Mesenchymal stem cell (in vitro differentiated cells and primary cell): ENCODE measurements at regions not wholly inside any gene's neighbourhood (a gene's known extent, or its start where the extent isn't known, plus 50 kb on each side); places are given as distances from the start of the nearest gene placed in this dataset.

Experiments
- DNase-seq: peaks from one replicate; pipeline ENCODE4 v3.0.0-alpha.2; 2013
- H2AFZ ChIP-seq: one replicate; pipeline ENCODE4 v1.6.1; 2013; ENCODE audit warnings: low read depth, mild to moderate bottlenecking, control low read depth, inconsistent platforms, low read length, moderate library complexity
- H2AK5ac ChIP-seq: 2 replicates; pipeline ENCODE4 v1.6.1; 2013; ENCODE audit warnings: low read length, moderate library complexity, mild to moderate bottlenecking, inconsistent platforms; ENCODE audit not compliant: severe bottlenecking
- H2BK120ac ChIP-seq: one replicate; pipeline ENCODE4 v1.6.1; 2013; ENCODE audit warnings: low read depth, mild to moderate bottlenecking, inconsistent platforms, low read length, moderate library complexity
- H2BK12ac ChIP-seq, 2 experiments: one replicate each; pipeline ENCODE4 v1.6.1; 2013; ENCODE audit warnings: inconsistent platforms in 2 of 2, low read length in 2 of 2, mild to moderate bottlenecking in 2 of 2, moderate library complexity in 2 of 2, control low read depth in 1 of 2
- H2BK15ac ChIP-seq: one replicate; pipeline ENCODE4 v1.6.1; 2013; ENCODE audit warnings: mild to moderate bottlenecking, low read depth, inconsistent platforms; ENCODE audit not compliant: poor library complexity, severe bottlenecking
- H2BK5ac ChIP-seq: 2 replicates; pipeline ENCODE4 v1.6.1; 2013; ENCODE audit warnings: low read depth, mild to moderate bottlenecking, low read length, control low read depth, inconsistent platforms; ENCODE audit not compliant: poor library complexity, severe bottlenecking
- H3K14ac ChIP-seq, 2 experiments: one replicate each; pipeline ENCODE4 v1.6.1; 2013; ENCODE audit warnings: inconsistent platforms in 2 of 2, low read length in 2 of 2, control low read depth in 1 of 2, mild to moderate bottlenecking in 1 of 2, moderate library complexity in 1 of 2
- H3K18ac ChIP-seq, 2 experiments: one replicate each; pipeline ENCODE4 v1.6.1; 2013; ENCODE audit warnings: inconsistent platforms in 2 of 2, low read length in 2 of 2, control low read depth in 1 of 2, low read depth in 1 of 2, mild to moderate bottlenecking in 1 of 2
- H3K23ac ChIP-seq, 2 experiments: one replicate each; pipeline ENCODE4 v1.6.1; 2013; ENCODE audit warnings: inconsistent platforms in 2 of 2, low read length in 2 of 2, mild to moderate bottlenecking in 2 of 2, moderate library complexity in 2 of 2, control low read depth in 1 of 2
- H3K27ac ChIP-seq: 2 replicates; pipeline ENCODE4 v1.5.1; 2013; ENCODE audit warnings: mild to moderate bottlenecking, moderate library complexity, low read length, control low read depth, inconsistent platforms; ENCODE audit not compliant: poor library complexity, severe bottlenecking
- H3K27me3 ChIP-seq, 2 experiments: 2 replicates each; pipeline versions ENCODE4 v1.6.1 to v1.7.0; 2013; ENCODE audit warnings: low read length in 2 of 2, mild to moderate bottlenecking in 2 of 2, moderate library complexity in 2 of 2, control low read depth in 1 of 2, inconsistent platforms in 1 of 2; ENCODE audit not compliant: control insufficient read depth in 1 of 2, insufficient read depth in 1 of 2
- H3K36me3 ChIP-seq, 2 experiments: 2 replicates each; pipeline versions ENCODE4 v1.6.1 to v1.7.0; 2013; ENCODE audit warnings: low read length in 2 of 2, control low read depth in 1 of 2, inconsistent platforms in 1 of 2, low read depth in 1 of 2, mild to moderate bottlenecking in 1 of 2; ENCODE audit not compliant: insufficient read depth in 2 of 2, control insufficient read depth in 1 of 2
- H3K4ac ChIP-seq, 2 experiments: one replicate each; pipeline ENCODE4 v1.6.1; 2013; ENCODE audit warnings: inconsistent platforms in 2 of 2, low read length in 2 of 2, mild to moderate bottlenecking in 2 of 2, moderate library complexity in 2 of 2, control low read depth in 1 of 2, low read depth in 1 of 2
- H3K4me1 ChIP-seq: 2 replicates; pipeline ENCODE4 v1.6.1; 2013; ENCODE audit warnings: low read depth, low read length, control low read depth; ENCODE audit not compliant: control insufficient read depth, insufficient read depth
- H3K4me2 ChIP-seq: 2 replicates; pipeline ENCODE4 v1.6.1; 2013; ENCODE audit warnings: low read length, mild to moderate bottlenecking, inconsistent platforms; ENCODE audit not compliant: poor library complexity, severe bottlenecking
- H3K4me3 ChIP-seq, 2 experiments: 2 replicates each; pipeline versions ENCODE4 v1.5.1 to v1.7.0; 2013; ENCODE audit warnings: low read length in 2 of 2, mild to moderate bottlenecking in 2 of 2, control low read depth in 1 of 2, low read depth in 1 of 2; ENCODE audit not compliant: insufficient read depth in 1 of 2
- H3K79me1 ChIP-seq: replicated peaks from 2 replicates; pipeline ENCODE4 v1.6.1; 2013; ENCODE audit warnings: mild to moderate bottlenecking, control low read depth, low read length, inconsistent platforms; ENCODE audit not compliant: poor library complexity, severe bottlenecking
- H3K9ac ChIP-seq: 2 replicates; pipeline ENCODE4 v1.7.0; 2013; ENCODE audit warnings: mild to moderate bottlenecking, low read length, moderate library complexity
- H3K9me3 ChIP-seq: 2 replicates; pipeline ENCODE4 v1.7.0; 2013; ENCODE audit warnings: mild to moderate bottlenecking, low read length; ENCODE audit not compliant: control insufficient read depth
- H4K8ac ChIP-seq: one replicate; pipeline ENCODE4 v1.6.1; 2013; ENCODE audit warnings: inconsistent platforms, mild to moderate bottlenecking, low read length, moderate library complexity
- H4K91ac ChIP-seq: one replicate; pipeline ENCODE4 v1.6.1; 2013; ENCODE audit warnings: mild to moderate bottlenecking, low read length, inconsistent platforms
- WGBS: methylation state at CpG from one replicate; pipeline ENCODE4 v1.1.7; 2013; ENCODE audit warnings: mixed read lengths; 5-methylcytosine and 5-hydroxymethylcytosine counted together

- Histone ChIP-seq H3K23ac (no peak overlapping the region), H3K27me3 (no peaks in the 10 kb centered on the region), H2BK12ac (no peak overlapping the region), H3K9me3 (peaks cover 7% of the 10 kb centered on the region), H3K4ac (no peak overlapping the region), H4K8ac (no peak overlapping the region), H3K4me2 (no peak overlapping the region), H3K4me1 (no peaks in the 10 kb centered on the region), H3K4me3 (no peak overlapping the region), H3K36me3 (no peaks in the 10 kb centered on the region), H2BK120ac (no peak overlapping the region), H4K91ac (no peak overlapping the region), H2BK5ac (no peak overlapping the region), H3K27ac (no peak overlapping the region), H3K18ac (no peak overlapping the region), H2AFZ (no peak overlapping the region), H3K14ac (no peak overlapping the region), H2BK15ac (no peak overlapping the region), H2AK5ac (no peak overlapping the region), H3K9ac (no peak overlapping the region), H3K79me1 (no peaks in the 10 kb centered on the region)
- no peak for DNase-seq
- WGBS, result 69% methylated on average over 2 of the region's 4 CpGs
Observed at GRCh38 chr2:83786140-83786539, 672.9 kb downstream of the SUCLG1 start.

GRCh38 chr2:83784947-83785346 is 674.1 kb downstream of the SUCLG1 start:
- Histone ChIP-seq H3K27me3 (no peaks in the 10 kb centered on the region), H3K4me3 (no peak overlapping the region), H3K4me2 (no peak overlapping the region), H2AK5ac (no peak overlapping the region), H3K36me3 (no peaks in the 10 kb centered on the region), H2BK12ac (no peak overlapping the region), H3K4ac (no peak overlapping the region), H3K23ac (no peak overlapping the region), H4K91ac (no peak overlapping the region), H3K4me1 (no peaks in the 10 kb centered on the region), H3K9me3 (peaks cover 7% of the 10 kb centered on the region), H3K9ac (no peak overlapping the region), H2BK15ac (no peak overlapping the region), H3K18ac (no peak overlapping the region), H3K79me1 (no peaks in the 10 kb centered on the region), H2BK120ac (no peak overlapping the region), H2BK5ac (no peak overlapping the region), H3K27ac (no peak overlapping the region), H4K8ac (no peak overlapping the region), H2AFZ (no peak overlapping the region), H3K14ac (no peak overlapping the region)
- no peak for DNase-seq
- 64% methylated on average over 1 of the region's 1 CpG for WGBS

GRCh38 chr2:83784315-83784714 is 674.8 kb downstream of the SUCLG1 start:
- Histone ChIP-seq H2BK15ac (no peak overlapping the region), H3K4me1 (no peaks in the 10 kb centered on the region), H3K4me2 (no peak overlapping the region), H2AFZ (no peak overlapping the region), H3K14ac (no peak overlapping the region), H3K9ac (no peak overlapping the region), H2BK12ac (no peak overlapping the region), H3K27me3 (no peaks in the 10 kb centered on the region), H3K4ac (no peak overlapping the region), H3K23ac (no peak overlapping the region), H2BK120ac (no peak overlapping the region), H3K27ac (no peak overlapping the region), H2AK5ac (no peak overlapping the region), H3K4me3 (no peak overlapping the region), H3K36me3 (no peaks in the 10 kb centered on the region), H3K18ac (no peak overlapping the region), H2BK5ac (no peak overlapping the region), H4K91ac (no peak overlapping the region), H3K79me1 (no peaks in the 10 kb centered on the region), H3K9me3 (peaks cover 7% of the 10 kb centered on the region), H4K8ac (no peak overlapping the region)
- DNase-seq, result no peak
- WGBS, result no CpG with 5 or more reads among the region's 2 CpGs

GRCh38 chr2:83782122-83782521 is 677.0 kb downstream of the SUCLG1 start:
- Histone ChIP-seq H2AK5ac (no peak overlapping the region), H3K36me3 (no peaks in the 10 kb centered on the region), H4K91ac (no peak overlapping the region), H2BK5ac (no peak overlapping the region), H3K27me3 (no peaks in the 10 kb centered on the region), H3K4me1 (no peaks in the 10 kb centered on the region), H2BK15ac (no peak overlapping the region), H2BK120ac (no peak overlapping the region), H3K79me1 (no peaks in the 10 kb centered on the region), H3K4me2 (no peak overlapping the region), H3K4me3 (no peak overlapping the region), H3K9me3 (peaks cover 10% of the 10 kb centered on the region), H3K27ac (no peak overlapping the region), H3K23ac (no peak overlapping the region), H2AFZ (no peak overlapping the region), H3K18ac (no peak overlapping the region), H3K14ac (no peak overlapping the region), H3K9ac (no peak overlapping the region), H4K8ac (no peak overlapping the region), H2BK12ac (no peak overlapping the region), H3K4ac (no peak overlapping the region)
- no peak for DNase-seq
- WGBS, result no CpG with 5 or more reads among the region's 4 CpGs
